ENCODE measurements at regions not wholly inside any gene's neighbourhood (a gene's known extent, or its start where the extent isn't known, plus 50 kb on each side); places are given as distances from the start of the nearest gene placed in this dataset.
A peak's percentile ranks its signal among the peaks of the same experiment; 100 is the strongest.
"Not testable (repeated sequence)": the region's sequence is repeated elsewhere in the genome, so short reads cannot be mapped to it uniquely, and the experiment has no call there.

GRCh38 chr15:45869034-45869668 lies 234.3 kb downstream of the SQOR start:
- no peak for DNase-seq

GRCh38 chr15:45871121-45871855 lies 236.5 kb downstream of the SQOR start:
- no peak for DNase-seq

- no peak for DNase-seq
Observed at GRCh38 chr15:45873781-45874180, 239.0 kb downstream of the SQOR start.

GRCh38 chr15:45874566-45874965 lies 239.7 kb downstream of the SQOR start:
- not testable (repeated sequence) for DNase-seq

GRCh38 chr15:45884289-45884688 lies 249.5 kb downstream of the SQOR start:
- peak in 1 of 2 experiments; percentile 52 for DNase-seq

- peak in 1 of 2 experiments; percentile 52 for DNase-seq
Observed at GRCh38 chr15:45884755-45885445, 250.1 kb downstream of the SQOR start.

- no peak for DNase-seq
Observed at GRCh38 chr15:45885801-45886200, 251.0 kb downstream of the SQOR start.

- DNase-seq, result no peak
Observed at GRCh38 chr15:45891766-45892165, 256.9 kb downstream of the SQOR start.

- DNase-seq, result no peak
Observed at GRCh38 chr15:45892182-45892581, 257.4 kb downstream of the SQOR start.

GRCh38 chr15:45903283-45903682 lies 268.5 kb downstream of the SQOR start:
- no peak for DNase-seq

- peak; percentile 12 to 83 for DNase-seq
Observed at GRCh38 chr15:45904019-45904418, 269.2 kb downstream of the SQOR start.

GRCh38 chr15:45906230-45906629 lies 271.4 kb downstream of the SQOR start:
- DNase-seq, result no peak

GRCh38 chr15:45910671-45911070 lies 275.8 kb downstream of the SQOR start:
- no peak for DNase-seq

GRCh38 chr15:45913451-45913850 lies 278.6 kb downstream of the SQOR start:
- no peak for DNase-seq

GRCh38 chr15:45914425-45914824 lies 279.6 kb downstream of the SQOR start:
- no peak for DNase-seq

- no peak for DNase-seq
Observed at GRCh38 chr15:45918839-45919238, 284.0 kb downstream of the SQOR start.

GRCh38 chr15:45919806-45920205 lies 285.0 kb downstream of the SQOR start:
- no peak for DNase-seq

- DNase-seq, result no peak
Observed at GRCh38 chr15:45921376-45921775, 286.5 kb downstream of the SQOR start.

GRCh38 chr15:45921978-45922377 lies 287.1 kb downstream of the SQOR start:
- no peak for DNase-seq

GRCh38 chr15:45941367-45941766 lies 306.5 kb downstream of the SQOR start:
- no peak for DNase-seq

- DNase-seq, result no peak
Observed at GRCh38 chr15:45943240-45943639, 308.4 kb downstream of the SQOR start.

- DNase-seq, result no peak
Observed at GRCh38 chr15:45946111-45946510, 311.3 kb downstream of the SQOR start.

GRCh38 chr15:45948181-45948621 lies 313.4 kb downstream of the SQOR start:
- peak in 1 of 2 experiments; percentile 34 for DNase-seq

GRCh38 chr15:45958924-45959323 lies 324.1 kb downstream of the SQOR start:
- DNase-seq, result no peak
